ENCODE measurements at regions not wholly inside any gene's neighbourhood (a gene's known extent, or its start where the extent isn't known, plus 50 kb on each side); places are given as distances from the start of the nearest gene placed in this dataset.

DNA sequence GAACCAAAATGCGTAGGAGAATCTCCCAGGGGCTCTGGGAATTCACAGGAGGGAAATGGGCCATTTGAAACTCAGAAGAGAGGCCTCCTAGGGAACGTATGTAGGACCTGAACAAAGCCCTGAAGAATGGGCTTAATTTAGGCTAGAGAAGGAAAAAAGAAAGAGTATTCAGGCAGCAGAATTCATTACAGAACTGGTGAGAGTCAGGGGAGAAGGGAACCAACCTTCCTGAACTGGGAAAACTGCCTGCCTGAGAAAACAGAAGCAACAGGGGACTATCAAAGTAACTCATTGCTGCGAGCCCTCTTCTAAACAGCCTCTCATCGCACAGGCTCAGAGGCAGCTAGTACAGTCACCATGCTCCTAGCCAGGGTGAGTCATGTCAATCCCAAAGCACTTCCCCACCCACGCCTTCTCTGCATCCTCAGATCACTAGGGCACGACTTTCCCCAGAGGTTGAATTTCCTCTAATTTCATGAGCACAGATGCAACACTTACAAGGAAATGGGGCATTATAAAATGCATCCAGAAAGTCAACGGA lies 98.1 kb downstream of the ADSS2 start:
- Histone ChIP-seq H3K4me1 (peaks cover 53% of the 10 kb centered on the region), H4K20me1 (ENCODE audit: low read depth) (no peaks in the 10 kb centered on the region), H3K4me2 (peak overlapping the region; percentile 48), H3F3A (ENCODE audit: low read depth) (peaks cover 58% of the 10 kb centered on the region), H3K36me3 (peaks cover 6% of the 10 kb centered on the region), H3K9ac (no peak overlapping the region), H3K4me3 (no peak overlapping the region), H3K9me3 (ENCODE audit: low read depth) (no peaks in the 10 kb centered on the region), H3K27me3 (no peaks in the 10 kb centered on the region), H3K79me2 (ENCODE audit: low read depth) (no peaks in the 10 kb centered on the region), H2AFZ (replicated peaks) (no peak overlapping the region), H3K27ac (peak overlapping the region; percentile 97)
- peaks cover 5% of the 10 kb centered on the region for H3K27me3 Mint-ChIP-seq (ENCODE audit: insufficient read depth, low read depth)
- H3K4me1 Mint-ChIP-seq, result peaks cover 59% of the 10 kb centered on the region
- DNase-seq (ENCODE audit: low spot score), result peak; percentile 73
- no peaks in the 10 kb centered on the region for H3K36me3 Mint-ChIP-seq
- H3K9me3 Mint-ChIP-seq, result peaks cover 13% of the 10 kb centered on the region
- peak overlapping the region; percentile 55 for H3K4me3 Mint-ChIP-seq
- H3K27ac Mint-ChIP-seq, result peak overlapping the region; percentile 98
- TF ChIP-seq EZH2phosphoT487 (IDR thresholded peaks at IDR 0.05) (no peak), EZH2 (IDR thresholded peaks at IDR 0.05) (no peak), CTCF (IDR thresholded peaks at IDR 0.05) (no peak)

- Histone ChIP-seq H3K4me2 (peak overlapping the region; percentile 4), H3K79me2 (ENCODE audit: low read depth) (no peaks in the 10 kb centered on the region)
Measured at GRCh38 chr1:244354810-244355278, 96.9 kb downstream of the ADSS2 start.

DNA sequence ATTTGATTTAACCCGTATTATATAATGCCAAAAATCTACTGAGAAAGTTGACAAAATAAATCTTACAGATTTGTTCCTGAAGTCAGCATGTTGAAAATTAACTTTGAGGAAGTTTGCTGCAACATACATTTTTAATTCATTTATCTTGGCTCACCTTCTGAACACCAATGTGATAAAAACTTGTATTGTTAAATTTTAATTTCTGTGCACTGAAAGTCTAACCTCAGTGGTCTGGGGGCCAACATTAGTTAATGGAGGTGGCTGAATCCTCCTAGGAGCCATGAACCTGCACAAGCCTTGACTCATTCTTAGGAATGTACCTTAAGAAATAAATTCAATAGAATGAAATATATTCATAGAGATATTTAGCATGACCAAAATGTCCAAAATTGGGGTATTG lies 95.3 kb downstream of the ADSS2 start:
- H3K9ac ChIP-seq, result no peak overlapping the region
- TF ChIP-seq CTCF (IDR thresholded peaks at IDR 0.05) (no peak), EZH2phosphoT487 (IDR thresholded peaks at IDR 0.05) (no peak), EZH2 (IDR thresholded peaks at IDR 0.05) (no peak)
- H2AFZ ChIP-seq (replicated peaks), result no peak overlapping the region
- no peaks in the 10 kb centered on the region for H3K9me3 ChIP-seq (ENCODE audit: low read depth)
- H3K36me3 ChIP-seq, result peaks cover 6% of the 10 kb centered on the region
- DNase-seq (ENCODE audit: low spot score), result no peak
- Mint-ChIP-seq H3K36me3 (no peaks in the 10 kb centered on the region), H3K27me3 (ENCODE audit: insufficient read depth, low read depth) (peaks cover 6% of the 10 kb centered on the region), H3K4me3 (no peak overlapping the region), H3K4me1 (peaks cover 39% of the 10 kb centered on the region), H3K27ac (no peak overlapping the region), H3K9me3 (peaks cover 17% of the 10 kb centered on the region)
- H3F3A ChIP-seq (ENCODE audit: low read depth), result peaks cover 57% of the 10 kb centered on the region
- H3K27ac ChIP-seq, result no peak overlapping the region
- no peak overlapping the region for H3K4me3 ChIP-seq
- peaks cover 39% of the 10 kb centered on the region for H3K4me1 ChIP-seq
- H4K20me1 ChIP-seq (ENCODE audit: low read depth), result no peaks in the 10 kb centered on the region
- no peak overlapping the region for H3K4me2 ChIP-seq
- H3K27me3 ChIP-seq, result no peaks in the 10 kb centered on the region
- no peaks in the 10 kb centered on the region for H3K79me2 ChIP-seq (ENCODE audit: low read depth)

More at GRCh38 chr1:244354810-244355278, 96.9 kb downstream of the ADSS2 start:
- H3K27me3 ChIP-seq, result no peaks in the 10 kb centered on the region
- H3K36me3 ChIP-seq, result peaks cover 6% of the 10 kb centered on the region
- no peak overlapping the region for H3K4me3 ChIP-seq
- H3K27ac Mint-ChIP-seq, result peak overlapping the region; percentile 50
- no peak overlapping the region for H3K9ac ChIP-seq
- H3F3A ChIP-seq (ENCODE audit: low read depth), result peaks cover 58% of the 10 kb centered on the region
- no peaks in the 10 kb centered on the region for H3K36me3 Mint-ChIP-seq
- no peaks in the 10 kb centered on the region for H4K20me1 ChIP-seq (ENCODE audit: low read depth)
- H3K4me1 ChIP-seq, result peaks cover 46% of the 10 kb centered on the region
- peak overlapping the region; percentile 97 for H3K27ac ChIP-seq
- no peak for TF ChIP-seq CTCF (IDR thresholded peaks at IDR 0.05)
- no peak for TF ChIP-seq EZH2phosphoT487 (IDR thresholded peaks at IDR 0.05)
- no peak for TF ChIP-seq EZH2 (IDR thresholded peaks at IDR 0.05)
- H3K9me3 Mint-ChIP-seq, result peaks cover 13% of the 10 kb centered on the region
- H3K27me3 Mint-ChIP-seq (ENCODE audit: insufficient read depth, low read depth), result peaks cover 7% of the 10 kb centered on the region
- DNase-seq (ENCODE audit: low spot score), result no peak
- peaks cover 48% of the 10 kb centered on the region for H3K4me1 Mint-ChIP-seq
- no peak overlapping the region for H3K4me3 Mint-ChIP-seq
- no peak overlapping the region for H2AFZ ChIP-seq (replicated peaks)
- no peaks in the 10 kb centered on the region for H3K9me3 ChIP-seq (ENCODE audit: low read depth)

All from neural progenitor cell (in vitro differentiated cells).